Common myeloid progenitor, CD34-positive (primary cell): ENCODE measurements at regions not wholly inside any gene's neighbourhood (a gene's known extent, or its start where the extent isn't known, plus 50 kb on each side); places are given as distances from the start of the nearest gene placed in this dataset.

ENCODE experiments used
- CTCF ChIA-PET: fragments of 350-600 bp; sonication (Branson Sonifier 250); formaldehyde crosslinking; loops from one replicate; lab custom pipeline; 2021; ENCODE audit warnings: antibody characterized with exemption; lab: Charles Lee
- POLR2A ChIA-PET: fragments of 350-600 bp; sonication (Branson Sonifier 250); formaldehyde crosslinking; loops from one replicate; lab custom pipeline; 2021; ENCODE audit warnings: antibody characterized with exemption; lab: Charles Lee
- DNase-seq, 3 donors: peaks; one replicate each; pipeline versions ENCODE4 v3.0.0 to v3.0.0-alpha.2; 2013
- H3K27ac ChIP-seq, 2 experiments: 1 replicate in 1 of 2; 2 replicates in 1 of 2; pipeline ENCODE4 v1.7.0; 2013; ENCODE audit warnings: inconsistent platforms in 2 of 2, low read length in 2 of 2, mild to moderate bottlenecking in 2 of 2, low read depth in 1 of 2, moderate library complexity in 1 of 2; ENCODE audit not compliant: severe bottlenecking in 2 of 2, insufficient read depth in 1 of 2, poor library complexity in 1 of 2
- H3K27me3 ChIP-seq, 5 experiments: replicated peaks in 2 of 5; 1 replicate in 3 of 5; 2 replicates in 2 of 5; pipeline versions ENCODE4 v1.6.1 to v1.7.0; 2013; ENCODE audit warnings: low read length in 4 of 5, mild to moderate bottlenecking in 2 of 5, moderate library complexity in 2 of 5, inconsistent platforms in 1 of 5; ENCODE audit not compliant: insufficient read depth in 5 of 5, control insufficient read depth in 4 of 5
- H3K36me3 ChIP-seq, 4 experiments: 1 replicate in 2 of 4; 2 replicates in 2 of 4; pipeline versions ENCODE4 v1.6.1 to v1.7.0; 2013; ENCODE audit warnings: low read length in 3 of 4, control low read depth in 1 of 4, mild to moderate bottlenecking in 1 of 4; ENCODE audit not compliant: control insufficient read depth in 4 of 4, insufficient read depth in 4 of 4
- H3K4me1 ChIP-seq, 4 experiments: 1 replicate in 3 of 4; 2 replicates in 1 of 4; pipeline versions ENCODE4 v1.6.1 to v1.7.1; 2013; ENCODE audit warnings: low read length in 3 of 4, mild to moderate bottlenecking in 3 of 4, control low read depth in 1 of 4, inconsistent platforms in 1 of 4, moderate library complexity in 1 of 4; ENCODE audit not compliant: control insufficient read depth in 4 of 4, insufficient read depth in 4 of 4; ENCODE audit errors: control extremely low read depth in 1 of 4
- H3K4me3 ChIP-seq, 7 experiments: 1 replicate in 4 of 7; 2 replicates in 3 of 7; pipeline versions ENCODE4 v1.5.1 to v1.7.0; 2013; ENCODE audit warnings: mild to moderate bottlenecking in 7 of 7, low read length in 6 of 7, moderate library complexity in 6 of 7, inconsistent platforms in 2 of 7, low read depth in 2 of 7, control low read depth in 1 of 7; ENCODE audit not compliant: insufficient read depth in 4 of 7, control insufficient read depth in 1 of 7; ENCODE audit errors: extremely low read depth in 1 of 7
- H3K9me3 ChIP-seq, 5 experiments: 1 replicate in 4 of 5; 2 replicates in 1 of 5; pipeline versions ENCODE4 v1.6.1 to v1.7.1; 2013; ENCODE audit warnings: low read length in 4 of 5, mild to moderate bottlenecking in 2 of 5, inconsistent platforms in 1 of 5, low read depth in 1 of 5, moderate library complexity in 1 of 5; ENCODE audit not compliant: control insufficient read depth in 4 of 5, insufficient read depth in 2 of 5; ENCODE audit errors: control extremely low read depth in 1 of 5
- WGBS: methylation state at CpG from one replicate; pipeline ENCODE4 v1.1.5; 2013; ENCODE audit not compliant: insufficient coverage; 5-methylcytosine and 5-hydroxymethylcytosine counted together

DNA sequence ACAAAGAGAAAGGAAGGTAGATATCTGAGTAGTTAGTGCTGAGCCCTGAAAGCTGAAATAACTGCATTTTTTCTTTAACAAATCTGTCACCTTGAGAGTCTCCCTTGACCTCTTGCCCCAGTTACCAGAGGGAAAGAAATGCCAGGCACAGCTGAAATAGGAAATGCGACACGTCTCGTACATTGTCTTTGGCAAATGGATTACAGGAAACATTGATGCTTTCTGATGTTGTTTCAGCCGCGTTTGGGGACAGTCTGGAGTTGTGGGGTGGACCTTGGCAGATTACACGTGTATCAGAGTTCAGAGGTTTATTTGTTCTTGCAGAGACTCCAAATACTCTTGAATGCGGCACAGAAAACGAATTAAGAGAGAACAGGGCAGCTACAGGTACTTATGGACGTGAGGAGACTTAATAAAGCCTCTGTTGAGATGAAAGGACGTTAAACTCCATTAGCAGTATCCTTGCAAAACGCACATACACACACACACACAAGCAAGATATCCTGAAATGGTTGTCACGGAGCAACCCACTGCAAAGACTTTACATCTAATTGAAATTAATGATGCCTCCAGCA, 272.8 kb upstream of the RORA start:
- H3K27me3 ChIP-seq, result no peaks in the 10 kb centered on the region
- CTCF ChIA-PET, result no interaction called here
- no peaks in the 10 kb centered on the region for H3K4me1 ChIP-seq
- POLR2A ChIA-PET, result no interaction called here
- no peaks in the 10 kb centered on the region for H3K36me3 ChIP-seq
- no peaks in the 10 kb centered on the region for H3K9me3 ChIP-seq
- H3K27ac ChIP-seq, result no peak overlapping the region
- no peak for DNase-seq
- no peak overlapping the region for H3K4me3 ChIP-seq
- WGBS, result 84% methylated on average over 11 of the region's 12 CpGs

DNA sequence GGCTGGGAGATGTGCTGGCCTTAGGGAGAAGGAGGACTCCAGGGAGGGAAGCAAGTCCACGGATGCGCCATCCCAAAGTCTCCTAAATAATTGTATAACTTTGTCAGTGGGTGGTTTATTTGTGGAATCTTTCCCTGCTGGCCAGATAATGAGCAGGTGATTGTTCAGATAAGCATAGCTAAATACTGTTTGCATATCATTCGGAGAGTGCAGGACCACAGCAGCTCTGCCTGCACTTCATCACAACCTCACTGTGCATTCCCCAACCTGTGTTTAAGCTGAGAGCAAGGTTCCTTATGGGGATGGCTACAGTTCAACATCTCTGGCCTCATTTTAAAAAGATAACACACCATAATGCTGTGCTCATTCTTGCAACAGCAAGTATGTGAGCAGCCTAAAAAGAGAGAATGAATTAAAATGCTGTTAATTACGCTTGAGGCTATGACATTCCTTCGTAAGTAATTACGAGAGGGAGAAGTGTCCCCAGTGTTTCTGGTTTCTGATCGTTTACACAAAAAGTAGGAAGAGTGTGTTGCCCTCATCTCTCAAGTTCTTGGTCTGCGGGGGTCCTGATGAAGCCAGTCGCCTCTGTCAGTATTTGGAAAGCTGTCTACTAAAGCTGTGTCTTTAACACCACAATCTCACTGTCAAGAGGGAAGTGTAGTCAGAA, 272.0 kb upstream of the RORA start:
- Histone ChIP-seq H3K27ac (no peak overlapping the region), H3K36me3 (no peaks in the 10 kb centered on the region), H3K4me3 (no peak overlapping the region), H3K4me1 (no peaks in the 10 kb centered on the region), H3K27me3 (no peaks in the 10 kb centered on the region), H3K9me3 (no peaks in the 10 kb centered on the region)
- CTCF ChIA-PET, result no interaction called here
- no peak for DNase-seq
- WGBS, result 89% methylated on average over 6 of the region's 9 CpGs
- POLR2A ChIA-PET, result no interaction called here

DNA sequence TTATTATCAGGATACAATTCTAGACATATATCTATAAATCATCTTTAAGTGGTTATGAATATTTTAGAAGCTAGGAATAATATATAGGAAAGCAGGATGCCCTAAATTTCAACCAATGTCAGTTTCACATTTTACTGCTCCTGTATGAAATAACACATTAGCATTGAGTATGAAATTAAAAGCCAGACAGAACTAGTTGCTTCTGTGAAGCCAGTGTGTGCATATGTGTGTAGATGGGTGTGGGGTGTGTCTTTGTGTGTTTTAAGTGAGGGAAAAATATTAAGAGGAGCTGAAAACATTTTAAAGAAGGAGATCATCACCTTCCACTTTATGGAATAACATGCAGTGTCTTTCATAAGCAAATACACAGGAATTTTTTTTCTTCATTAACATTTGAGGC, 271.4 kb upstream of the RORA start:
- Histone ChIP-seq H3K36me3 (no peaks in the 10 kb centered on the region), H3K9me3 (no peaks in the 10 kb centered on the region), H3K27me3 (no peaks in the 10 kb centered on the region), H3K27ac (no peak overlapping the region), H3K4me1 (no peaks in the 10 kb centered on the region), H3K4me3 (no peak overlapping the region)
- no peak for DNase-seq
- POLR2A ChIA-PET, result no interaction called here
- CTCF ChIA-PET, result no interaction called here

DNA sequence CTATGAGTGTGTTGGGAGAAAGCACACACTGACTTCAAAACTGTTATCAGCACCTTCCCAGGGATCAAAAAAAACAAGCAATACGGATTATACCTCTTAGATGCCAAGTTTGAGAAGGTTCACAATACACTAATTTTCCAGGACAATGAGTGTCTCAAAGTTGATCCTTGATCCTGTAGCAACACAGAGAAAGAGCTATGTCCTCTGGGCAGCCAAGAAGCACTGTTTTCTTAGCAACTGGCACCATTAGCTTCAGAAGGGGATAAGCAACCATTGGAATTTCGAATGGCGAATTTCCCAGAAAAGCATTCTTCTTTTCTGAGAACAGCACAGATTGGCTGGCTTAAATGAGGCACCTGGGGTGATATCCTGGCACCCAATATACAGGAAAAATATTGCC, 270.3 kb upstream of the RORA start:
- Histone ChIP-seq H3K4me3 (no peak overlapping the region), H3K27me3 (no peaks in the 10 kb centered on the region), H3K36me3 (no peaks in the 10 kb centered on the region), H3K4me1 (no peaks in the 10 kb centered on the region), H3K27ac (no peak overlapping the region), H3K9me3 (no peaks in the 10 kb centered on the region)
- POLR2A ChIA-PET, result no interaction called here
- CTCF ChIA-PET, result no interaction called here
- WGBS, result 97% methylated on average over 3 of the region's 3 CpGs
- DNase-seq, result no peak

DNA sequence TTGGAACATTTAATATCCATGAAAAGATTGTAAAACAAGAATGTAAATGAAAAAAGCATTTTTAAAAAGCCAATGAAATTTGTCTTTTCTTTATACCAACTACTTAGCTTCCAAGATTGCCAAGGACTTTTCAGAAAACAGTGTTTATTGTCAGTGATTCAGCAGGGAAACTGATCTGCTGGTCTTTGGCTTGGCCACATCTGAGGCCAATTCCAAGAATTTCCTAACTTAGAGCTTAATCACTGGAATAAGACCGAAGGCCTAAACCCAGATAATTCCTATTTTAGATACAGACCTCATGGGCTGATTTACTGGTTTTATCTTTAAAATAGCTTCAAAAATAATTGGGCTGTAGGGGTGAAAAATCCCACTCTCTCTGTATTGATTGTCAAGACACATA, 260.5 kb upstream of the RORA start:
- Histone ChIP-seq H3K27ac (no peak overlapping the region), H3K4me1 (peaks cover 0 to 8% (median 4%) of the 10 kb centered on the region in 4 experiments), H3K36me3 (no peaks in the 10 kb centered on the region), H3K9me3 (peaks cover 0 to 1% (median 0%) of the 10 kb centered on the region in 5 experiments), H3K27me3 (no peaks in the 10 kb centered on the region), H3K4me3 (no peak overlapping the region)
- DNase-seq, result no peak
- ChIA-PET CTCF (no interaction called here), POLR2A (no interaction called here)
- WGBS, result no CpG with 5 or more reads among the region's 1 CpG

DNA sequence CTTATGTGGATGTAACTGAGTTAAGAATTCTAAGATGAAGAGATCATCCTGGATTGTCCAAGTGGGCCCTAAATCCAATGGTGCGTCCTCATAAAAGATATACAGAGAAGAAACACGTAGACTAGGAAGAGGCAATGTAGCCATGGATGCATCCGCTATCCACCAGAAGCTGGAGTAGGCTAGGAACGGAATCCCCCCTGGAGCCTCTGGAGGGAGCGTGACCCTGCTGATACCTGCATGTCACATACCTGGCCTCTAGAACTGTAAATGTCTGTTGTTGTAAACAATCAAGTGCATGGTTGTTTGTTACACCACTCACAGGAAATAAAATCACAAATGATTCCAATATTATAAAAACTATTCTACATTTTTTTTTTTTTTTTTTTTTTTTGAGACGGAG, 254.5 kb upstream of the RORA start:
- WGBS, result 100% methylated on average over 3 of the region's 6 CpGs
- no peak overlapping the region for H3K4me3 ChIP-seq
- no peak overlapping the region for H3K27ac ChIP-seq
- no peaks in the 10 kb centered on the region for H3K27me3 ChIP-seq
- H3K9me3 ChIP-seq, result peaks cover 0 to 1% (median 0%) of the 10 kb centered on the region in 5 experiments
- DNase-seq, result no peak
- POLR2A ChIA-PET, result no interaction called here
- CTCF ChIA-PET, result no interaction called here
- H3K4me1 ChIP-seq, result peaks cover 0 to 8% (median 4%) of the 10 kb centered on the region in 4 experiments
- H3K36me3 ChIP-seq, result no peaks in the 10 kb centered on the region

DNA sequence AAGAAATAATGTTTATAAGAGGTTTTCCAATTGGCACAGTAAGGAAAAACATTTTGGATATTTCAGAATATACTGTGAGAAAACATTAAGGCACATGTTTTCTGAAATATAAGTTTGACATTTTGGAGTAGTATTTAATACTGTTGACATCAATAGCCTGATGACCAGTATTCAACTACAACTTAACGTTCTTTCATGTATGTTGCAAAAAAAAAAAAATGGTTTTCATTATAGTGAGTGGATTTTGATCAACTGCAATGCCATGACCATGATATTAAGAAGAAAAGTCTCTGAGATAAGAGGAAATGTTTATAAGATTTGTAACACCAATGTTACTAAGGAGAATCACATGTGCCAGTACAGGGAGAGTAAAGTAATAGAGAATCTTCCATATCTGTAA, 252.8 kb upstream of the RORA start:
- ChIA-PET POLR2A (no interaction called here), CTCF (no interaction called here)
- Histone ChIP-seq H3K4me1 (peaks cover 0 to 8% (median 4%) of the 10 kb centered on the region in 4 experiments), H3K27me3 (no peaks in the 10 kb centered on the region), H3K4me3 (no peak overlapping the region), H3K9me3 (no peaks in the 10 kb centered on the region), H3K27ac (no peak overlapping the region), H3K36me3 (no peaks in the 10 kb centered on the region)
- DNase-seq, result no peak
- no CpG with 5 or more reads among the region's 1 CpG for WGBS
